ENCODE measurements at regions not wholly inside any gene's neighbourhood (a gene's known extent, or its start where the extent isn't known, plus 50 kb on each side); places are given as distances from the start of the nearest gene placed in this dataset.

GRCh38 chr1:55640708-55641473, 425.7 kb upstream of the USP24 start:
- Mint-ChIP-seq H3K27ac (no peak overlapping the region), H3K27me3 (ENCODE audit: low read depth) (no peaks in the 10 kb centered on the region), H3K36me3 (ENCODE audit: low read depth) (no peaks in the 10 kb centered on the region), H3K4me3 (peak overlapping the region; percentile 39), H3K4me1 (ENCODE audit: low read depth) (no peaks in the 10 kb centered on the region), H3K9me3 (no peaks in the 10 kb centered on the region)
- no peak for DNase-seq (ENCODE audit: low spot score)

GRCh38 chr1:55639526-55639925, 424.4 kb upstream of the USP24 start:
- H3K27ac Mint-ChIP-seq: no peak overlapping the region
- H3K36me3 Mint-ChIP-seq (ENCODE audit: low read depth): no peaks in the 10 kb centered on the region
- no peaks in the 10 kb centered on the region for H3K9me3 Mint-ChIP-seq
- no peak overlapping the region for H3K4me3 Mint-ChIP-seq
- H3K27me3 Mint-ChIP-seq (ENCODE audit: low read depth): no peaks in the 10 kb centered on the region
- no peak for DNase-seq (ENCODE audit: low spot score)
- no peaks in the 10 kb centered on the region for H3K4me1 Mint-ChIP-seq (ENCODE audit: low read depth)

GRCh38 chr1:55639051-55639450, 423.9 kb upstream of the USP24 start:
- no peak for DNase-seq (ENCODE audit: low spot score)
- H3K36me3 Mint-ChIP-seq (ENCODE audit: low read depth): no peaks in the 10 kb centered on the region
- no peak overlapping the region for H3K27ac Mint-ChIP-seq
- no peaks in the 10 kb centered on the region for H3K4me1 Mint-ChIP-seq (ENCODE audit: low read depth)
- H3K27me3 Mint-ChIP-seq (ENCODE audit: low read depth): no peaks in the 10 kb centered on the region
- no peaks in the 10 kb centered on the region for H3K9me3 Mint-ChIP-seq
- H3K4me3 Mint-ChIP-seq: no peak overlapping the region

GRCh38 chr1:55636696-55637095, 421.5 kb upstream of the USP24 start:
- H3K4me1 Mint-ChIP-seq (ENCODE audit: low read depth): no peaks in the 10 kb centered on the region
- no peaks in the 10 kb centered on the region for H3K27me3 Mint-ChIP-seq (ENCODE audit: low read depth)
- DNase-seq (ENCODE audit: low spot score): no peak
- no peaks in the 10 kb centered on the region for H3K36me3 Mint-ChIP-seq (ENCODE audit: low read depth)
- no peak overlapping the region for H3K4me3 Mint-ChIP-seq
- no peaks in the 10 kb centered on the region for H3K9me3 Mint-ChIP-seq
- H3K27ac Mint-ChIP-seq: no peak overlapping the region

GRCh38 chr1:55635856-55636255, 420.7 kb upstream of the USP24 start:
- no peaks in the 10 kb centered on the region for H3K9me3 Mint-ChIP-seq
- no peaks in the 10 kb centered on the region for H3K27me3 Mint-ChIP-seq (ENCODE audit: low read depth)
- no peaks in the 10 kb centered on the region for H3K4me1 Mint-ChIP-seq (ENCODE audit: low read depth)
- H3K36me3 Mint-ChIP-seq (ENCODE audit: low read depth): no peaks in the 10 kb centered on the region
- H3K27ac Mint-ChIP-seq: no peak overlapping the region
- DNase-seq (ENCODE audit: low spot score): no peak
- no peak overlapping the region for H3K4me3 Mint-ChIP-seq

GRCh38 chr1:55634516-55634915, 419.4 kb upstream of the USP24 start:
- H3K27me3 Mint-ChIP-seq (ENCODE audit: low read depth): no peaks in the 10 kb centered on the region
- no peak for DNase-seq (ENCODE audit: low spot score)
- no peak overlapping the region for H3K4me3 Mint-ChIP-seq
- no peaks in the 10 kb centered on the region for H3K9me3 Mint-ChIP-seq
- no peak overlapping the region for H3K27ac Mint-ChIP-seq
- H3K36me3 Mint-ChIP-seq (ENCODE audit: low read depth): no peaks in the 10 kb centered on the region
- no peaks in the 10 kb centered on the region for H3K4me1 Mint-ChIP-seq (ENCODE audit: low read depth)

GRCh38 chr1:55632906-55633305, 417.7 kb upstream of the USP24 start:
- Mint-ChIP-seq H3K4me3 (no peak overlapping the region), H3K4me1 (ENCODE audit: low read depth) (no peaks in the 10 kb centered on the region), H3K9me3 (no peaks in the 10 kb centered on the region), H3K27ac (no peak overlapping the region), H3K36me3 (ENCODE audit: low read depth) (no peaks in the 10 kb centered on the region), H3K27me3 (ENCODE audit: low read depth) (no peaks in the 10 kb centered on the region)
- no peak for DNase-seq (ENCODE audit: low spot score)

- Mint-ChIP-seq H3K4me3 (no peak overlapping the region), H3K36me3 (ENCODE audit: low read depth) (no peaks in the 10 kb centered on the region), H3K4me1 (ENCODE audit: low read depth) (no peaks in the 10 kb centered on the region), H3K27ac (no peak overlapping the region), H3K9me3 (no peaks in the 10 kb centered on the region), H3K27me3 (ENCODE audit: low read depth) (no peaks in the 10 kb centered on the region)
- no peak for DNase-seq (ENCODE audit: low spot score)
Measured at GRCh38 chr1:55632058-55632457, 416.9 kb upstream of the USP24 start.

GRCh38 chr1:55631509-55631908, 416.3 kb upstream of the USP24 start:
- Mint-ChIP-seq H3K9me3 (no peaks in the 10 kb centered on the region), H3K4me3 (no peak overlapping the region), H3K4me1 (ENCODE audit: low read depth) (no peaks in the 10 kb centered on the region), H3K27ac (no peak overlapping the region), H3K36me3 (ENCODE audit: low read depth) (no peaks in the 10 kb centered on the region), H3K27me3 (ENCODE audit: low read depth) (no peaks in the 10 kb centered on the region)
- DNase-seq (ENCODE audit: low spot score): no peak

GRCh38 chr1:55626326-55626725, 411.2 kb upstream of the USP24 start:
- Mint-ChIP-seq H3K4me1 (ENCODE audit: low read depth) (no peaks in the 10 kb centered on the region), H3K36me3 (ENCODE audit: low read depth) (no peaks in the 10 kb centered on the region), H3K4me3 (no peak overlapping the region), H3K9me3 (no peaks in the 10 kb centered on the region), H3K27me3 (ENCODE audit: low read depth) (no peaks in the 10 kb centered on the region), H3K27ac (no peak overlapping the region)
- no peak for DNase-seq (ENCODE audit: low spot score)

- Mint-ChIP-seq H3K36me3 (ENCODE audit: low read depth) (no peaks in the 10 kb centered on the region), H3K4me3 (no peak overlapping the region), H3K27ac (no peak overlapping the region), H3K27me3 (ENCODE audit: low read depth) (no peaks in the 10 kb centered on the region), H3K4me1 (ENCODE audit: low read depth) (no peaks in the 10 kb centered on the region), H3K9me3 (no peaks in the 10 kb centered on the region)
- DNase-seq (ENCODE audit: low spot score): no peak
Measured at GRCh38 chr1:55624766-55625165, 409.6 kb upstream of the USP24 start.

GRCh38 chr1:55623311-55623710, 408.1 kb upstream of the USP24 start:
- no peaks in the 10 kb centered on the region for H3K4me1 Mint-ChIP-seq (ENCODE audit: low read depth)
- H3K36me3 Mint-ChIP-seq (ENCODE audit: low read depth): no peaks in the 10 kb centered on the region
- H3K27ac Mint-ChIP-seq: no peak overlapping the region
- H3K27me3 Mint-ChIP-seq (ENCODE audit: low read depth): no peaks in the 10 kb centered on the region
- DNase-seq (ENCODE audit: low spot score): no peak
- H3K4me3 Mint-ChIP-seq: no peak overlapping the region
- peaks cover under 1% of the 10 kb centered on the region for H3K9me3 Mint-ChIP-seq

GRCh38 chr1:55622074-55622473, 406.9 kb upstream of the USP24 start:
- Mint-ChIP-seq H3K27me3 (ENCODE audit: low read depth) (no peaks in the 10 kb centered on the region), H3K36me3 (ENCODE audit: low read depth) (no peaks in the 10 kb centered on the region), H3K4me1 (ENCODE audit: low read depth) (no peaks in the 10 kb centered on the region), H3K4me3 (no peak overlapping the region), H3K9me3 (peaks cover 3% of the 10 kb centered on the region), H3K27ac (no peak overlapping the region)
- no peak for DNase-seq (ENCODE audit: low spot score)

- H3K27me3 Mint-ChIP-seq (ENCODE audit: low read depth): no peaks in the 10 kb centered on the region
- H3K36me3 Mint-ChIP-seq (ENCODE audit: low read depth): no peaks in the 10 kb centered on the region
- no peaks in the 10 kb centered on the region for H3K4me1 Mint-ChIP-seq (ENCODE audit: low read depth)
- no peak for DNase-seq (ENCODE audit: low spot score)
- no peak overlapping the region for H3K4me3 Mint-ChIP-seq
- no peak overlapping the region for H3K27ac Mint-ChIP-seq
- H3K9me3 Mint-ChIP-seq: peaks cover 3% of the 10 kb centered on the region
Measured at GRCh38 chr1:55618199-55618598, 403.0 kb upstream of the USP24 start.

- H3K36me3 Mint-ChIP-seq (ENCODE audit: low read depth): no peaks in the 10 kb centered on the region
- no peaks in the 10 kb centered on the region for H3K4me1 Mint-ChIP-seq (ENCODE audit: low read depth)
- no peak overlapping the region for H3K27ac Mint-ChIP-seq
- H3K9me3 Mint-ChIP-seq: peaks cover 3% of the 10 kb centered on the region
- H3K4me3 Mint-ChIP-seq: no peak overlapping the region
- no peak for DNase-seq (ENCODE audit: low spot score)
- no peaks in the 10 kb centered on the region for H3K27me3 Mint-ChIP-seq (ENCODE audit: low read depth)
Measured at GRCh38 chr1:55617288-55617982, 402.3 kb upstream of the USP24 start.
